ENCODE measurements at regions not wholly inside any gene's neighbourhood (a gene's known extent, or its start where the extent isn't known, plus 50 kb on each side); places are given as distances from the start of the nearest gene placed in this dataset.

DNA sequence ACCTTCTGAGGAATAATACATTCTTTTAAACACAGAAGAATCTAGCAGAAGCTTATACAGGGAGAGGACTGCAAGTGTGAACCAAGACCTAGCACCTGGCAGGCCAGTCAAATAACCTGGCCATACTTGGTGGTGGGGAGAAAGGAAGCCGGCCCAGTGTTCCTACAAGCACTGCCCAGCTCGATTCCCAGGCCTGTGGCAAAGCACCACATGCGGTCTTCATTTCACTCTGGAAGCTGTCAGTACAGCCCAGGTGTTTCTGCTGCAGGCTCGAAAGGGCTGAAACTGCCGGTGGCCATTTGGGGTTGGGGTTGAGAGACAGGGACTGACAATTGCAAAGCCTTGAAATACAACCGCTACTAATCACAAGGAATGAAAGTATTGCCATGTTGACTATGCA, 50.8 kb upstream of the EGFR start:
- TF ChIP-seq, protein P1, sequence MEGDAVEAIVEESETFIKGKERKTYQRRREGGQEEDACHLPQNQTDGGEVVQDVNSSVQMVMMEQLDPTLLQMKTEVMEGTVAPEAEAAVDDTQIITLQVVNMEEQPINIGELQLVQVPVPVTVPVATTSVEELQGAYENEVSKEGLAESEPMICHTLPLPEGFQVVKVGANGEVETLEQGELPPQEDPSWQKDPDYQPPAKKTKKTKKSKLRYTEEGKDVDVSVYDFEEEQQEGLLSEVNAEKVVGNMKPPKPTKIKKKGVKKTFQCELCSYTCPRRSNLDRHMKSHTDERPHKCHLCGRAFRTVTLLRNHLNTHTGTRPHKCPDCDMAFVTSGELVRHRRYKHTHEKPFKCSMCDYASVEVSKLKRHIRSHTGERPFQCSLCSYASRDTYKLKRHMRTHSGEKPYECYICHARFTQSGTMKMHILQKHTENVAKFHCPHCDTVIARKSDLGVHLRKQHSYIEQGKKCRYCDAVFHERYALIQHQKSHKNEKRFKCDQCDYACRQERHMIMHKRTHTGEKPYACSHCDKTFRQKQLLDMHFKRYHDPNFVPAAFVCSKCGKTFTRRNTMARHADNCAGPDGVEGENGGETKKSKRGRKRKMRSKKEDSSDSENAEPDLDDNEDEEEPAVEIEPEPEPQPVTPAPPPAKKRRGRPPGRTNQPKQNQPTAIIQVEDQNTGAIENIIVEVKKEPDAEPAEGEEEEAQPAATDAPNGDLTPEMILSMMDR (IDR thresholded peaks at IDR 0.05; ENCODE audit: low read depth, low read length): no peak
- no peak for TF ChIP-seq POLR2A (IDR thresholded peaks at IDR 0.05; ENCODE audit: extremely low read depth, insufficient read length)
